CD8-positive, alpha-beta memory T cell (primary cell): ENCODE measurements at regions not wholly inside any gene's neighbourhood (a gene's known extent, or its start where the extent isn't known, plus 50 kb on each side); places are given as distances from the start of the nearest gene placed in this dataset.

ENCODE experiments used
- CTCF ChIA-PET: fragments of 350-600 bp; sonication (Branson Sonifier 250); formaldehyde crosslinking; loops from one replicate; lab custom pipeline; 2021; ENCODE audit warnings: antibody characterized with exemption; lab: Charles Lee
- POLR2A ChIA-PET: fragments of 350-600 bp; sonication (Branson Sonifier 250); formaldehyde crosslinking; loops from one replicate; lab custom pipeline; 2021; ENCODE audit warnings: antibody characterized with exemption; lab: Charles Lee
- DNase-seq, 5 donors: peaks; one replicate each; pipeline versions ENCODE4 v3.0.0 to v3.0.0-alpha.2; 2020 to 2022; ENCODE audit warnings: mixed read lengths in 1 of 5
- H3K27ac ChIP-seq: one replicate; pipeline ENCODE4 v1.7.0; 2013; ENCODE audit warnings: low read depth, mild to moderate bottlenecking, low read length, moderate library complexity
- H3K27me3 ChIP-seq: 2 replicates; pipeline ENCODE4 v1.7.0; 2013; ENCODE audit warnings: low read length, mild to moderate bottlenecking; ENCODE audit not compliant: insufficient read depth, poor library complexity, severe bottlenecking
- H3K36me3 ChIP-seq: 2 replicates; pipeline ENCODE4 v1.7.0; 2013; ENCODE audit warnings: mild to moderate bottlenecking, low read length, moderate library complexity; ENCODE audit not compliant: insufficient read depth
- H3K4me1 ChIP-seq: 2 replicates; pipeline ENCODE4 v1.7.0; 2013; ENCODE audit warnings: mild to moderate bottlenecking, low read length, moderate library complexity; ENCODE audit not compliant: insufficient read depth
- H3K4me3 ChIP-seq: 2 replicates; pipeline ENCODE4 v1.7.0; 2013; ENCODE audit warnings: mild to moderate bottlenecking, low read length
- H3K9me3 ChIP-seq: 2 replicates; pipeline ENCODE4 v1.7.0; 2013; ENCODE audit warnings: mild to moderate bottlenecking, low read length
- H3K27ac Mint-ChIP-seq, 8 donors: one replicate each; pipeline ENCODE4 v1.8.0; 2020 to 2021; ENCODE audit warnings: mixed read lengths in 8 of 8, mild to moderate bottlenecking in 6 of 8, inconsistent platforms in 3 of 8, moderate library complexity in 3 of 8
- H3K27me3 Mint-ChIP-seq, 2 donors: one replicate each; pipeline ENCODE4 v1.8.0; 2020 to 2021; ENCODE audit warnings: mixed read lengths in 2 of 2, mild to moderate bottlenecking in 1 of 2, moderate library complexity in 1 of 2
- H3K36me3 Mint-ChIP-seq, 3 donors: one replicate each; pipeline ENCODE4 v1.8.0; 2020 to 2021; ENCODE audit warnings: mixed read lengths in 3 of 3, inconsistent platforms in 1 of 3, mild to moderate bottlenecking in 1 of 3
- H3K4me1 Mint-ChIP-seq, 3 donors: one replicate each; pipeline ENCODE4 v1.8.0; 2020 to 2021; ENCODE audit warnings: mixed read lengths in 3 of 3, inconsistent platforms in 1 of 3, mild to moderate bottlenecking in 1 of 3
- H3K4me3 Mint-ChIP-seq, 7 donors: one replicate each; pipeline ENCODE4 v1.8.0; 2020 to 2021; ENCODE audit warnings: mixed read lengths in 7 of 7, mild to moderate bottlenecking in 6 of 7, moderate library complexity in 4 of 7, inconsistent platforms in 2 of 7
- H3K9me3 Mint-ChIP-seq, 5 donors: one replicate each; pipeline ENCODE4 v1.8.0; 2020 to 2022; ENCODE audit warnings: mixed read lengths in 5 of 5, mild to moderate bottlenecking in 3 of 5, moderate library complexity in 2 of 5, inconsistent platforms in 1 of 5

- POLR2A ChIA-PET: no interaction called here
- H3K36me3 Mint-ChIP-seq: no peaks in the 10 kb centered on the region
Observed at GRCh38 chr3:182309120-182309519, 484.2 kb upstream of the ATP11B start.

GRCh38 chr3:182315313-182315712 is 478.0 kb upstream of the ATP11B start:
- Mint-ChIP-seq H3K4me3 (no peak overlapping the region), H3K36me3 (no peaks in the 10 kb centered on the region), H3K27me3 (no peaks in the 10 kb centered on the region), H3K9me3 (peaks cover 5 to 44% (median 23%) of the 10 kb centered on the region in 5 donors), H3K27ac (no peak overlapping the region), H3K4me1 (no peaks in the 10 kb centered on the region)
- POLR2A ChIA-PET: no interaction called here
- Histone ChIP-seq H3K27ac (no peak overlapping the region), H3K36me3 (no peaks in the 10 kb centered on the region), H3K27me3 (no peaks in the 10 kb centered on the region), H3K4me1 (no peaks in the 10 kb centered on the region), H3K4me3 (no peak overlapping the region), H3K9me3 (no peaks in the 10 kb centered on the region)
- no peak for DNase-seq
- CTCF ChIA-PET: no interaction called here

More at GRCh38 chr3:182309120-182309519, 484.2 kb upstream of the ATP11B start:
- DNase-seq: no peak
- no peak overlapping the region for H3K4me3 ChIP-seq
- no peak overlapping the region for H3K27ac ChIP-seq
- Mint-ChIP-seq H3K4me1 (no peaks in the 10 kb centered on the region), H3K27me3 (no peaks in the 10 kb centered on the region), H3K27ac (no peak overlapping the region), H3K4me3 (no peak overlapping the region), H3K9me3 (peaks cover 0 to 12% (median 0%) of the 10 kb centered on the region in 5 donors)
- H3K9me3 ChIP-seq: no peaks in the 10 kb centered on the region
- H3K27me3 ChIP-seq: no peaks in the 10 kb centered on the region
- H3K36me3 ChIP-seq: no peaks in the 10 kb centered on the region
- no peaks in the 10 kb centered on the region for H3K4me1 ChIP-seq
- CTCF ChIA-PET: no interaction called here

DNA sequence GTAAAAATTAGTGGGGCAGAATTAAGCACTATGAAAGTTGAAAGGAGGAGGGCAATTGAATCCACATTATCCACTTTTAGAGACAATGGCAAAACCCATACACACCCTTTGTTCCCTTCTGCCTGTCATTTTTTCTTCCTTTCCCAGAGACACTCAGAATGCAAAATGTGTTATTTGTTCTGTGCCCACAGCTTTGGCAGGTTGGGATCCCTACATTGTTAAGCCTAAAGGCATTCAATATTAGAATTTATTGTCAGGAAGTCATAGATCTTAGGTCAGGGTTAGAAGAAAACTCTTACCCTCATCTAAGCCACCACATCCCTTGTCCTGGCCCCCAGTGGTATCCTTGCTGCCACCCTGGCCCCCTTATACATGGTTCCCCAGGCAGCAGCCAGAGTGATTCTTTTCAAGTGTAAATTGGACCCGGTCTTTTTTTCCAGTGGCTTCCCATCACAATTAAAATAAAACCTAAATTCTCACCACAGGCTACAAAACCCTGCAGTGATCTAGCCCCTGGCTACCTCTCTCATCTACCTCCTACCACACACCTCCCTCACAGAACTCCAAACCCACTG is 470.1 kb upstream of the ATP11B start:
- Mint-ChIP-seq H3K9me3 (peaks cover 4 to 22% (median 14%) of the 10 kb centered on the region in 5 donors), H3K36me3 (no peaks in the 10 kb centered on the region), H3K27me3 (no peaks in the 10 kb centered on the region), H3K4me1 (no peaks in the 10 kb centered on the region), H3K4me3 (no peak overlapping the region), H3K27ac (no peak overlapping the region)
- Histone ChIP-seq H3K36me3 (no peaks in the 10 kb centered on the region), H3K27ac (no peak overlapping the region), H3K4me3 (no peak overlapping the region), H3K4me1 (no peaks in the 10 kb centered on the region), H3K9me3 (no peaks in the 10 kb centered on the region), H3K27me3 (no peaks in the 10 kb centered on the region)
- DNase-seq: no peak
- POLR2A ChIA-PET: no interaction called here
- CTCF ChIA-PET: no interaction called here

DNA sequence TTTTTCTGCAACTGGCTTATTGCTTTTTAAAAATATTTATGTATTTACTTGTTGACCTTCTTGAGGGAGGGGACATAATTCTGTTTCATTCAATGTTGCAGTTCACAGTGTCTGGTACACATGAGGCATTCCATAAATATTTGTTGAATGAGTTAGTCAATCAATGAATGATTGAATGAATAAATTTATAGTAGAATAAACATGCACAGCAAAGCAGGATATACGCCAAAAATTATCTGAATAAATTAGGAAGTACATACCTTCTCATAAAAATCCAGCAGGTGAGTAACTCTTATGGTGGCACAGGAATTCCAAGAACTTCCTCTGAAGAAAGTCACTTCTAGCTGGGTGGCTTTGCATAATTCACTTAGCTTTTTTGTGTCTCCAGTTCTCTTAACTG is 469.4 kb upstream of the ATP11B start:
- H3K27ac Mint-ChIP-seq: no peak overlapping the region
- H3K4me1 Mint-ChIP-seq: no peaks in the 10 kb centered on the region
- H3K9me3 Mint-ChIP-seq: peaks cover 4 to 16% (median 9%) of the 10 kb centered on the region in 5 donors
- CTCF ChIA-PET: no interaction called here
- no peak for DNase-seq
- Histone ChIP-seq H3K27ac (no peak overlapping the region), H3K4me3 (no peak overlapping the region), H3K9me3 (no peaks in the 10 kb centered on the region), H3K4me1 (no peaks in the 10 kb centered on the region), H3K27me3 (no peaks in the 10 kb centered on the region), H3K36me3 (no peaks in the 10 kb centered on the region)
- H3K36me3 Mint-ChIP-seq: no peaks in the 10 kb centered on the region
- POLR2A ChIA-PET: no interaction called here
- no peak overlapping the region for H3K4me3 Mint-ChIP-seq
- no peaks in the 10 kb centered on the region for H3K27me3 Mint-ChIP-seq

GRCh38 chr3:182325213-182325950 is 467.9 kb upstream of the ATP11B start:
- Histone ChIP-seq H3K4me1 (no peaks in the 10 kb centered on the region), H3K27me3 (no peaks in the 10 kb centered on the region), H3K36me3 (no peaks in the 10 kb centered on the region), H3K4me3 (no peak overlapping the region), H3K27ac (no peak overlapping the region), H3K9me3 (no peaks in the 10 kb centered on the region)
- no peaks in the 10 kb centered on the region for H3K36me3 Mint-ChIP-seq
- ChIA-PET CTCF (no interaction called here), POLR2A (no interaction called here)
- H3K27ac Mint-ChIP-seq: no peak overlapping the region
- H3K27me3 Mint-ChIP-seq: no peaks in the 10 kb centered on the region
- H3K9me3 Mint-ChIP-seq: peaks cover 0 to 6% (median 2%) of the 10 kb centered on the region in 5 donors
- no peak overlapping the region for H3K4me3 Mint-ChIP-seq
- no peak for DNase-seq
- H3K4me1 Mint-ChIP-seq: no peaks in the 10 kb centered on the region

GRCh38 chr3:182327196-182327681 is 466.1 kb upstream of the ATP11B start:
- no peak overlapping the region for H3K4me3 ChIP-seq

DNA sequence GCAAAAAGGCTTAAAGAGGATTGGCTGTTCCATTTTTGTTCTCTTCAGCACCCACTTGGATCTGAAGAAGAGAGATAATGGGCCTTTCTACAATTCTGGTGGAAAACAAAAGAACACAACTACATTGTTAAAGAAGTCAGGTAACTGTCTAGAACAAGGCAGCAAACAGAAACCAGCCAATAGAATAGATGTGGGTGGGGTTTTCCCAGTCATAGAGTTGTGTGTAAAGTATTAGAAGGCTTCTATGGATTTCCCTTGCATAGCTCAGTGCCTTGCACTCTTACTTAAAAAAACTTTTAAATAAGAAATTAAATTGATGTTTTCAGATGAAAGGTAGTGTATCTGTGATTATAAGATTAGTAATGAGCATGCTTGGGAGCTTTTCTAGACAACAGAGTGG is 462.7 kb upstream of the ATP11B start:
- ChIA-PET CTCF (no interaction called here), POLR2A (no interaction called here)
- H3K9me3 ChIP-seq: no peaks in the 10 kb centered on the region
- DNase-seq: no peak
- Mint-ChIP-seq H3K27me3 (no peaks in the 10 kb centered on the region), H3K9me3 (peaks cover 0 to 10% (median 2%) of the 10 kb centered on the region in 5 donors), H3K27ac (no peak overlapping the region), H3K4me3 (no peak overlapping the region), H3K4me1 (no peaks in the 10 kb centered on the region), H3K36me3 (no peaks in the 10 kb centered on the region)
- no peak overlapping the region for H3K4me3 ChIP-seq
- no peaks in the 10 kb centered on the region for H3K4me1 ChIP-seq
- H3K27ac ChIP-seq: no peak overlapping the region
- no peaks in the 10 kb centered on the region for H3K27me3 ChIP-seq
- no peaks in the 10 kb centered on the region for H3K36me3 ChIP-seq

More at GRCh38 chr3:182327196-182327681, 466.1 kb upstream of the ATP11B start:
- DNase-seq: no peak
- no peaks in the 10 kb centered on the region for H3K4me1 ChIP-seq
- no peaks in the 10 kb centered on the region for H3K36me3 ChIP-seq
- peaks cover 0 to 5% (median 0%) of the 10 kb centered on the region in 5 donors for H3K9me3 Mint-ChIP-seq
- no peak overlapping the region for H3K27ac Mint-ChIP-seq
- H3K27ac ChIP-seq: no peak overlapping the region
- no peaks in the 10 kb centered on the region for H3K9me3 ChIP-seq
- no peaks in the 10 kb centered on the region for H3K36me3 Mint-ChIP-seq
- H3K4me1 Mint-ChIP-seq: no peaks in the 10 kb centered on the region
- ChIA-PET POLR2A (no interaction called here), CTCF (no interaction called here)
- H3K27me3 ChIP-seq: no peaks in the 10 kb centered on the region
- H3K27me3 Mint-ChIP-seq: no peaks in the 10 kb centered on the region
- H3K4me3 Mint-ChIP-seq: no peak overlapping the region

- no peak for DNase-seq
- no peaks in the 10 kb centered on the region for H3K36me3 ChIP-seq
- no peaks in the 10 kb centered on the region for H3K4me1 ChIP-seq
- Mint-ChIP-seq H3K27ac (no peak overlapping the region), H3K36me3 (no peaks in the 10 kb centered on the region), H3K4me1 (no peaks in the 10 kb centered on the region), H3K4me3 (no peak overlapping the region), H3K27me3 (no peaks in the 10 kb centered on the region), H3K9me3 (peaks cover 0 to 14% (median 2%) of the 10 kb centered on the region in 5 donors)
- POLR2A ChIA-PET: no interaction called here
- CTCF ChIA-PET: no interaction called here
- no peaks in the 10 kb centered on the region for H3K9me3 ChIP-seq
- H3K4me3 ChIP-seq: no peak overlapping the region
- no peak overlapping the region for H3K27ac ChIP-seq
- no peaks in the 10 kb centered on the region for H3K27me3 ChIP-seq
Observed at GRCh38 chr3:182331341-182331740, 462.0 kb upstream of the ATP11B start.
